ENCODE measurements at regions not wholly inside any gene's neighbourhood (a gene's known extent, or its start where the extent isn't known, plus 50 kb on each side); places are given as distances from the start of the nearest gene placed in this dataset.

DNA sequence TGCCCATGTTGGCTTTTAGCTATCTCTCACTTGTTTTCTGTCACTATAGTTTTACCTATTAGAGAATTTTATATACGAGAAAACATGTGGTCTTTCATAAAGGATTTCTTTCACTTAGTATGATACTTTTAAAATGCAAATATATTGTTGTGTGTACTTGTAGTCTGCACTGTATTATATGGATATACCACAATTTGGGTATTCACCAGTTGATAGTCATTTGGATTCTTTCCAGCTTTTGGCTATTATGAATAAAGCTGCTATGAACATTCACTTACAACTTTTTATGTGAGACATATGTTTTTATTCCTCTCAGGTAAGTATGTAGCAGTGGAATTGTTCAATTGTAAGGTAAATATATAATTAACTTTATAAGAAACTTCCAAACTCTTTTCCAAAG, 441.5 kb downstream of the GPATCH2 start:
- TF ChIP-seq CTCF (IDR thresholded peaks at IDR 0.05; ENCODE audit: insufficient read depth, low read depth, low read length) (no peak), EZH2 (IDR thresholded peaks at IDR 0.05; ENCODE audit: insufficient read depth, low read length) (no peak)
